H1 (cell line): ENCODE measurements at regions not wholly inside any gene's neighbourhood (a gene's known extent, or its start where the extent isn't known, plus 50 kb on each side); places are given as distances from the start of the nearest gene placed in this dataset.

Source experiments
- EGR1 ChIP-seq: IDR thresholded peaks from 2 replicates; pipeline ENCODE4 v1.6.1; 2011; ENCODE audit warnings: low read depth, low read length, borderline replicate concordance
- MAFK ChIP-seq: IDR thresholded peaks from 2 replicates; pipeline ENCODE4 v1.6.1; 2012; ENCODE audit warnings: low read depth, mild to moderate bottlenecking, improper control_type of control experiment, low read length
- RXRA ChIP-seq: IDR thresholded peaks from 2 replicates; pipeline ENCODE4 v1.6.1; 2011; ENCODE audit warnings: low read depth, mild to moderate bottlenecking, low read length, moderate library complexity; ENCODE audit not compliant: insufficient read depth
- TF ChIP-seq, protein P1 (sequence below): IDR thresholded peaks from 2 replicates; pipeline ENCODE4 v1.6.1; 2012; ENCODE audit warnings: low read length, inconsistent platforms

- TF ChIP-seq EGR1: no peak
- TF ChIP-seq RXRA: no peak
- TF ChIP-seq, protein P1, sequence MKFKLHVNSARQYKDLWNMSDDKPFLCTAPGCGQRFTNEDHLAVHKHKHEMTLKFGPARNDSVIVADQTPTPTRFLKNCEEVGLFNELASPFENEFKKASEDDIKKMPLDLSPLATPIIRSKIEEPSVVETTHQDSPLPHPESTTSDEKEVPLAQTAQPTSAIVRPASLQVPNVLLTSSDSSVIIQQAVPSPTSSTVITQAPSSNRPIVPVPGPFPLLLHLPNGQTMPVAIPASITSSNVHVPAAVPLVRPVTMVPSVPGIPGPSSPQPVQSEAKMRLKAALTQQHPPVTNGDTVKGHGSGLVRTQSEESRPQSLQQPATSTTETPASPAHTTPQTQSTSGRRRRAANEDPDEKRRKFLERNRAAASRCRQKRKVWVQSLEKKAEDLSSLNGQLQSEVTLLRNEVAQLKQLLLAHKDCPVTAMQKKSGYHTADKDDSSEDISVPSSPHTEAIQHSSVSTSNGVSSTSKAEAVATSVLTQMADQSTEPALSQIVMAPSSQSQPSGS: no peak
- no peak for TF ChIP-seq MAFK
Observed at GRCh38 chr7:112670193-112670592, 120.0 kb downstream of the TMEM168 start (continued).
